Left lobe of liver (tissue), 2 donors: ENCODE measurements at regions not wholly inside any gene's neighbourhood (a gene's known extent, or its start where the extent isn't known, plus 50 kb on each side); places are given as distances from the start of the nearest gene placed in this dataset.
"Not testable (repeated sequence)": the region's sequence is repeated elsewhere in the genome, so short reads cannot be mapped to it uniquely, and the experiment has no call there.

ENCODE experiments used
- ATAC-seq: fragments of 200-7000 bp; cut with Tn5 transposase; one replicate; pipeline ENCODE4 v1.9.1; 2020; ENCODE audit warnings: mild to moderate bottlenecking, moderate library complexity
- DNase-seq: peaks from one replicate; pipeline ENCODE4 v3.0.0-alpha.2; 2020; ENCODE audit warnings: low spot score
- donor health status: DM: no; HTN: no; CAD: no; lungs with moderate emphysema.
- donor health status: DM: no; HTN: yes; CAD: no.

DNA sequence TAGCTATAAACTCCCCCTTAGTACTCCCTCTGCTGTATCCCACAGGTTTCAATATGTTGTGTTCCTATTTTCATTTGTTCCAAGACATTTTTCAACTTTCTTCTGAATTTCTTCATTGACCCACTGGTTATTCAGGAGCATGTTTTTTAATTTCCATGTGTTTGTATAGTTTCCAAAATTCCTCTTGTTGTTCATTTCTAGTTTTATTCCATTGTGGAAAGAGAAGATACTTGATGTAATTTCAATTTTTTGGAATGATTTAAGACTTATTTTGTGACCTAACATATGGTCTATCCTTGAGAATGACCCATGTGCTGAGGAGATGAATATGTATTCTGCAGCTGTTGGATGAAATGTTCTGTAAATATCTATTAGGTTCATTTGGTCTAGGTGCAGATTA is 497.2 kb downstream of the BCKDHB start:
- ATAC-seq = no peak
- DNase-seq = no peak

DNA sequence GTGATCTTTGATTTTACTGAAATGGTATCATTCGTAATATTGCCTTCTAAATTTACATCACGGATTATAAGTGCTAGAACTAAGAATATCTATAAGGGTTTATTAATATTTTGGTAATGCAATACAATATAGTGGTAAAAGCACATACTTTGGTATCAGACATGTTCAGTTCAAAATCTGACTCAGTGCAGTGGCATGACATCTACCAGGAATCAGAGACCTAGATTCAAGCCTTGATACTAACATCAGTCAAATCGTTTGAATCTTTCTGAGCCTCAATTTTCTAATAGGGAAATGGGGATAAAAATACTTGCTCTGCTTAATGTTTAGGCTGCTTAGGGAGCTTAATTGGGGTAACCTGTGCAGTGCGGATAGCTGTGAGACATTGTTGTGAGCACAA is 488.0 kb downstream of the BCKDHB start:
- ATAC-seq (no peak), DNase-seq (no peak)

DNA sequence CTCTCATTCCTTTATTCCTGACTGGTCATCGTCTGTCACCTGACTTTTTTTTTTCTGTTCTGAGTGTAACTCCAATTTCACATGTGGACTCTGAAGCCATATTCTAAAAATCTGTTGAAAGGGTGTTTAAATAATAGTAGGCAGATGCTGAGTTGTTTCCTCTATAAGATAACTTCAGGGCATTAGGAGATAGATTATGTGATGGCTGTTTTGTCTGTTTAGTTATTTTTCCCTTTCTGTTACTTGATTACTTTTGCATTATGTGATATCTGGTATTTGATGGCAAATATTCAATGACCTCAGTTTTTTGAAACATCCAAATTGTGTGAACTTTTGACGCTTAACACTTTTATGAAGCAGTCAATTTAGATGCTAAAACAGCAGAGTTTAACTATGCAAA is 486.0 kb downstream of the BCKDHB start:
- ATAC-seq (no peak), DNase-seq (no peak)

DNA sequence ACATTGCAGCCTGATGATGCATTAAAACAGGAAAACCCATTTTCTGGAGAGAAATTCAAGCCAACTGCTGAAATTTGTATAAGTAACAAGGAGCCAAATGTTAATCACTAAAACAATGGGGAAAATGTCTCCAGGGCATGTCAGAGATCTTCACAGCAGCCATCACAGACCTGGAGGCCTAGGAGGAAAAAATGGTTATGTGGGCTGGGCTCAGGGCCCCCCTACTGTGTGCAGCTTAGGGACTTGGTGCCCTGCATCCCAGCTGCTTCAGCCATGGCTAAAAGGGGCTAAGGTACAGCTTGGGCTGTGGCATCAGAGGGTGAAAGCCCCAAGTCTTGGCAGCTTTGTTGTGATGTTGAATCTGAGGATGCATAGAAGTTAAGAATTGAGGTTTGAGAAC is 479.8 kb downstream of the BCKDHB start:
- ATAC-seq (no peak), DNase-seq (no peak)

DNA sequence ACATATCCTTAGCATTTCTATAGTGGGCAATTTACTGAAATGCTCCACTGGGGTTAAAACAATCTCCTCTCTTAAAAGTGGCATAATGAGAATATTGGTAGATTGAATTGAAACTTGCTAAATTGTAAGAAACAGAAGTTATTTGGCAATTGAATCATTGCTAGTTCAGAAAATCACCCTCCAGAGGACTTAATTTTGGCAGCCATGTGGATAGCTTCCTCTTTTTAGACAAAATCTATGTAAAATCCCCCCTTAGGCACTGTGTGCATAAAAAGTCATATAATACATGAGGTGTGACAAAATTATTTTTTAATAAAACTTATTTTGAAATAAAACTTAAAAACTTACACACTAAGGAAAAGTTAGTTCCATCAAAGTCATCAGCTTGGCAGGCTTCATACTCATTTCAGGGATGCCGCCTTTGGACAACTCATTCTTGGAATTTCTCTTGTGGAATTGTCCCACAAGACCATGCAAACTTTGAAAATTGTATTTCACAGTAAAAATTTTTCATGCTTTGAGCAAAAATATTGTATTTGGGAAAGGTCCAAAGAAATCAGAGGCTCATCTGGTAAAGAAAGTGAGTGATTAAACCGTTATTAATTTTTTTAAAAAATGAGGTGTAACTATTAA is 473.0 kb downstream of the BCKDHB start:
- ATAC-seq (no peak), DNase-seq (no peak)

DNA sequence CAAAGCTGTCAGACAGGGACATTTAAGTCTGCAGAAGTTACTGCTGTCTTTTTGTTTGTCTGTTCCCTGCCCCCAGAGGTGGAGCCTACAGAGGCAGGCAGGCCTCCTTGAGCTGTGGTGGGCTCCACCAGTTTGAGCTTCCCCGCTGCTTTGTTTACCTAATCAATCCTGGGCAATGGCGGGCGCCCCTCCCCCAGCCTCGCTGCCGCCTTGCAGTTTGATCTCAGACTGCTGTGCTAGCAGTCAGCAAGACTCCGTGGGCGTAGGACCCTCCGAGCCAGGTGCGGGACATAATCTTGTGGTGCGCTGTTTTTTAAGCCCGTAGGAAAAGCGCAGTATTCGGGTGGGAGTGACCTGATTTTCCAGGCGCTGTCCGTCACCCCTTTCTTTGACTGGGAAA is 466.8 kb downstream of the BCKDHB start:
- not testable (repeated sequence) for DNase-seq, ATAC-seq

DNA sequence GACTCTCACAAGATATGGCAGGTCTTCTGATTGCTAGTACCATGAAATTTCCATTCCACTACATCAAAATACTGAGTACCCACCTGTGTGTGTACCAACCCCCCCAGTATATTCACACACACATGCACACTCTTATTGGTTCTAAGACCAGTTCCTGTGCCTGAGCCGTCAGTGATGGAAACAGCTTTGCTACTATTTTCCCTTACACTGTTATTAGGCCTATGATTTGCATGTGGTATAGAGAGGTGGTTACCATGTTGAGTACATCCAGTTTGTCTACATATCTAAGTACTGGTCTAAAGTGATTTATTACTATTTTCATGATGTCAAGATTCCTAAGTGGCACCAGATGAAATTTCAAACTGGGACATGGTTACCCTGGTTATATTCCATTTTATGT is 459.9 kb downstream of the BCKDHB start:
- DNase-seq (no peak), ATAC-seq (no peak)

DNA sequence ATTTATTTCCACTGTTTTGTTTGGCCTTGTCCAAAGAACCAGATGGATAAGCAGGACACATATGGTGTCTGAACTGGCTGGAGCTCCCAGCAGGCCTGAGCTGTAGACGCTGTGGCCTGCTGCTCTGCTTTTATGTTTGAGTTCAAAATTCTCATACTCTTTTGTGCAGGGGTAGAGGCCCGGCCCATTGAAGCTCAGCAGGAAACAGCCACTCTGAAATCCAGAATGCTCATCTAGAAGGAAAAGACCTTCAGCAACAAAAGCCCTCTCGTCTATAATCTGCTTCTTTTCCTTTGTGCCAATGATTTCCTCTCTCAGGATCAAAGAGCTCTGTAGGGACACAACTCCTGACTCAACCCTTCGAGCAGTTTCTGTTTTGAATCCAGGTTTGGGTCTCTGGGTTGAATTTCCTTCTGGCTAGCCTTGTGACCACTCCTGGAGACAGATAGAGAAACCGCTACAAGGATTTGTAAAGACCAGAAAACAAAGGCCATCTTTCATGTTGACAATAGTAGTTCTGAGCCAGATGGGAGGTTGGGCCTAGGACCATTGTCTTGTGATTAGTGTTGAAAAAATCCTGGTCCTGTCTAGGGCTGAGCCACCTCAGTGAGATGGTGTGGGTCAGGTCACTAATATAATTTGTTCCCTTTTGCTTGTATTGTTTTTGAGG is 446.7 kb downstream of the BCKDHB start:
- no peak for DNase-seq

DNA sequence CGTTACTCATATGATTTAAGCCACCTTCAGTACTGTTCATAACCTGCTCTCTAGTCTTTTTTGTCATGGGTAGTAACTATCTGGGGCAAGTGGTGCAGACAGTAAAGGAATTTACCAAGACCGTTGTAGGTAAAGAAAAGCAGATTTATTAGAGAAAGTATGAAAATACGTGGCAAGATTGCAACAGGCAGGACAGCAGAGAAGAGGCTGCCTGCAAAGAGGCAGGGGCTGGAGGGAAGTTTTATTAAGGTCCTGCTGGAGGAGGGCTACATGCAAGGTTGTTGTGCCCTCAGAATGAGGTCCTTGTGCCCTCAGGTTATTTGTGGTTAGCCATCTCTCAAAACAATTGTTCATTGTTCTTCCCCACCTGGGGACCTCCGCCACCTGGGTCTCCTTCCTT is 444.3 kb downstream of the BCKDHB start:
- DNase-seq = no peak
- ATAC-seq = no peak

More for the DNA sequence above, 446.7 kb downstream of the BCKDHB start:
- ATAC-seq = no peak

DNA sequence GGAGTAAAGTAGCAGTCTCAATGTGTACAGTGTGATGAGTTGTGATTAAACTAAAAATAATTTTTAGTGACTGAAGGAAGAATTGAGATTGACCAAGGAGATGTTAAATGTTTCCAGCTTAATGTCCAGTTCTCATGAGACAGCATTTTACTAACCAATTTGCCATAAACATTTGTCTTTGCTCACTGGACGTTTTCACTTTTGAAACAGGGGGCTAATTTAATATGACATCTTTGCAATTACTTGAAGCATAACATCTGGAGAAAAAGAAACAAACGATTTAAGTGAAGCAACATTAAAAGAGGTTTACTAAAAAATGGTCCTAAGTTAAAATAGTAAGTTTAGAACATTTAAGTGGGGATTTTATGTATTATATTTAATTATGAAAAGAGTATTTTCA is 443.8 kb downstream of the BCKDHB start:
- no peak for ATAC-seq
- no peak for DNase-seq

DNA sequence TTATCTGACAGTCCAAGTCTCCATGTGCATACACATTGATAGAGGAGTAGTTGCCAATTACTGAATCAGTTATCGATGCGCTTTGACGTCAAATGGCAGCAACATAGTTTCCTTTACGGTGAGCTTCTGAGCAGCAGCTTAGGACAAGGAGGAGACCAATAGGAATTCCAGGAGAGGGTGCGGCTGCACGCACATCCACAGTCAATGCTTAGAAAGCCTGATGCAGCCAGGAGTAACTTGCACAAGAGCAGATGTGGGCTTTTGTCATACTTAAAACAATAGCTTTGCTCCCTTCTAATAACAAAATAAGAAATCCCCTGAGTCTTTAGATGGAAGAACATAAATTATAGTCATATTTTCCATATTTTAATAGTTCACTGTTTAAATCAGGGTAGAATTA is 442.1 kb downstream of the BCKDHB start:
- DNase-seq (no peak), ATAC-seq (no peak)

DNA sequence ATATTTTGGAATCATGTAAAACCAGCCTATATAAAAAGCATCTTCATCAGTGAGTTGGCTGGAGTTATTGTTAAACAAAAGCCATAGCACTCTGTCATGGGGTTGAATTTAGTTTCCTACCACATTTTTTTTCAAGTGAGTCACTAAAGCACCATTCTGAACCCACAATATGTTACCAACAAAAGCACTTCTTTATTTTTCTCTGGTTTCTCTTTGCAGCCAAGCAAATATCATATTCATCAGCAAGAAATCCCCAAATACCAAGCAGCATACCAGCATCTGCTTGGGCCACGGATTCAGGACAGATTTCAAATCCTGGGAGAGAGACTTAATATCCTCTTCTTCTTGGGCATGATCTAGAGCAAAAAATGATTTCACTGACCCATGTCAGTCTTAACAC is 441.4 kb downstream of the BCKDHB start:
- ATAC-seq (no peak), DNase-seq (no peak)

DNA sequence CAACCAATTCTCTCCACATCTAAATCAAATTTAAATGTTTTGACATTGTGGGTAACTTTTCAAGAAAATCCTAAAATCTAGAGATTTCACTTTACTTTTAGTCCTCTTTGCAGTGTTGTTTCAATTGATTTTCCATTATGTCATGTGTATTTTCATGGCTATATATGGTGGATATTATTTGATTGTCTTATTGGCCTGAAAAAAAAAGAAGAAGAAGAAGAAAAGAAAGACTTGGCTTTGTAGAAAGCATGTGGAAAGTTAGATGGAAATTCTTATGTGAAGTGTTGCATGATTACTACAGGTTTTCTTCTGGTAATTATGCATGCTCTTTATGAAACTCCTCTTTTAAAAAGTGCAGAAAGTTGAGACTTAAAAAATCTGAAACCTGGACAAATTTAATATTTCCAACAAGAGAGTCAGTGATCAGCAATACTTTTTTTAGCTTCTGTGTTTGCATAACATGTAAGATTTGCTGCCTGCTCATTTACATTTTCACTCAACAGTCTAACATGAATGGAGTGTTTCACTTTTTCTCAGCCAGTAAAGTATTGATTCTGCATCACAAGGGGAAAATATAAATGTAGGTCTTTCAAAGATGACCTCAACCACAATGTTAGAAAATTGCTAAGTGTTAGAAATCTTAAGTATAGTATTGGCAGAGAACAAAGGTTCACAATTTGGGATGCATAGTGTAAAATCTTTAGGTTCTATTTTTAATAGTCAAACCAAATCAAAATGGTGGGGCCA is 438.7 kb downstream of the BCKDHB start:
- DNase-seq (no peak), ATAC-seq (no peak)

DNA sequence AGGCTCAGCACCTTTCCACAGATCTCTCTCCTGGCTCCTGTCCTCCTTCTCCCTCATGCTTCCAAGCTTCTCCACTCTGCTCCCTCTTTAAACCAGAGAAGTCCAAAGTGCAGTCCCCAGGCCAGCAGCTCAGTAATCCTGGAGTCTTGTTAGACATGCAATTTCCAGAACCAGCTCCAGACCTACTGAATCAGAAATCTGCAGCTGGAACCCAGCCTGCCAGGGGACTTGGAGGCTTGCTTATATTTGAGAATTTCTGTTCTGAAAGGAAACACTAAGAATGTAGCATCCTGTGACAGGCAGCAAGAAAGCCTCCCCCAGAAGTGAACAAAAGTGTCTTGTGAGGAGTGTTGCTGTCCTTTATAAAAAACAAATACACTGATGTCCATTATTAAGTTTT is 438.1 kb downstream of the BCKDHB start:
- DNase-seq = no peak
- ATAC-seq = peak; percentile 61

DNA sequence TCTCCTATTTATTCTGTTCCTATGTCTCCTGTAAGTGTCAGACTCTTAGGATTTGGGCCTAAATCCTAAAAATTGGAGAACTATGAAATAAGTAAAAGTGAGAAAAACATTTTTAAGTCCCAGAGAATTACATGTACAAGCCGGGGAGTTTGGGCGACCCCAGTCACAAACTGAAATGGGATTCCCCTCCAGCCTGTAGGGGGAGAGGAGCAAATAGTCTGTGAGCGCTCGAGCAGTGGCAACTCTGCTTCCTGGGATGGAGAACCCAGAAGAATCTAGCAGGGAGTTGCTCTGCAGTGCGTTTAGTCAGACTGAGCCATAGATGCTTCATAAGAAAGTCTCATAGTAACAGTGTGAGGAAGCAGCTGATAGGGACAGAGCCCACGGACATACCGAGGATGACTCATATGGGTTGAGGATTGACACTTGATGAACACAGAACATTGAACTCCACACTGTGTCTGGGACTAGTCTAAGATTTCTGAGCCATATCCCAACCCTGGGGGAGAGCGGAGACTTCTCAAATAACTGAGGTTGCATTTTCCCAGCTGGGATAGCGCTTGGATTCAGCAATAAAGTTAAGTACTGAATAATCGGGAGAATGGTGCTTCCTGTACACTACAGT is 437.2 kb downstream of the BCKDHB start:
- no peak for ATAC-seq
- DNase-seq = no peak

DNA sequence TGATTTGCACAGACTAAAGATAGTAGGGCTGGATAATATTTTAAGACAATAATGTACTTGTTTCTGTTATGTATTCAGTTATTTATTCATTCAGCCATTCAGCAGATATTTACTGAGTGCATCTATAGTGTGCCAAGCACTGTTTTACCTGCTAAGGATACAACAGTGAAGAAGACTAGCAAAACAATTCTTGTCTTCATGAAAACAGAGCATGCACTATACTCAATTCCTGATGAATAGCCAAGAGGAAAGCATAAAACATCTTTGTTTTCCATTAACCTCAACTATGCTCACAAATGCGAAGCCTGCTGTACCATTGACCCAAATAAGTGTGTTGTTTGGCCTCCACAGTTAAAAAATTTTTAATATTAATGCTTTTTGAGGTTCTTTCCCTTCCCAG is 436.7 kb downstream of the BCKDHB start:
- ATAC-seq (no peak), DNase-seq (no peak)

DNA sequence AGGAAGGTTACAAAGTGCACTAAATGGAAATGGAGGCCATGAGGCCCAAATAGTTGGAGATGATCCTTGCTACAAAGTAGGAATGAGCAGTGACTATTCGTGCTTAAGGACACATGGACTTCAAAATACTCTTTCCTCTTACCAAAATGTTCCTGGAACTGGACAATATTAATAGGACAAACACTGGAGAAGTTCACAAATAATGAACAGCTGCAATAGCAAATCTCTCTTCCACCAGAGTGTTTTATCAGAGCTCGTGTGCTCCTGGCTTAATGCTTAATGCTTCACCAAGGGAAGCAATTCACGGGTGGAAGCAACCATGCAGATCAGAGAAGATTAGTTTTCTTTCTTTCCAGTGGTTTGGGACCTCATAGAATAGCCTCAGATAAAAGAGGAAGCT is 435.4 kb downstream of the BCKDHB start:
- ATAC-seq (no peak), DNase-seq (no peak)

DNA sequence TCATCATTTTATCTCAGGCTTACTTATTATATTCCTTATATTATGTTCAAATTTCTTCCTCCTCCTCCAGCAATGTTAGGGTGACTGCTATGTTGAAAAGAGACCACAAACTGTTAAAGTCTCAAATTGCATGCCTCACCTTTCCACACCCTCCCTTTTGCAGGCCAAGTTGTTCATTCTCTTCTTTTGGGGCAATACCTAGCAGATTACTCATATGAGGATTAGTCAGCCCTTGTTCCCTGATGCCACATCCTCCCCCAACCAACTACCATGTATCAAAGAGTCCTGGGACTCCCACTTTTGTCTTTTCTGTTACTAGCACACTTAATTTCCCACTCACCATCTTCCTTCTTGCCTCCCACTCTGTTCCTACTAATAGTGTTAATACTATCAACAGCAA is 434.7 kb downstream of the BCKDHB start:
- no peak for ATAC-seq
- DNase-seq = no peak

DNA sequence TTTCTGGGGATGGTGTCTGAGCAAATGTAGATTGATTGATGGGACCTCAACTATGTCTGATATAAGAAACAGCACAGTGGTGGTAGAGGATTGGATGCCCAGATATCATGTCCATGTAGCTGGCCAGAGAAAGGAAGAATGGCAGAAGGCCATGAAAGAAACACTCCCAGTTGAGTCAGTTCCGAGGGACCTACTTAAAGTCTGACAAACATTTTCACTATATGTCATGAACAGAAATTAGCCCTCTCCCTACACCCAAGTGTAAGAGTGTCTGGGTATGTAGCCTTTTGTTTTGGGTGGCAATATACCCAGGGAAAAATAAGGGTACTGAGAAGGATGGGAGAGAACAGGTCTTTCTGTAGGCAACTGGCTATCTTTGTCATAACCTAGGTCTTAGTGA is 434.2 kb downstream of the BCKDHB start:
- ATAC-seq = no peak
- no peak for DNase-seq

DNA sequence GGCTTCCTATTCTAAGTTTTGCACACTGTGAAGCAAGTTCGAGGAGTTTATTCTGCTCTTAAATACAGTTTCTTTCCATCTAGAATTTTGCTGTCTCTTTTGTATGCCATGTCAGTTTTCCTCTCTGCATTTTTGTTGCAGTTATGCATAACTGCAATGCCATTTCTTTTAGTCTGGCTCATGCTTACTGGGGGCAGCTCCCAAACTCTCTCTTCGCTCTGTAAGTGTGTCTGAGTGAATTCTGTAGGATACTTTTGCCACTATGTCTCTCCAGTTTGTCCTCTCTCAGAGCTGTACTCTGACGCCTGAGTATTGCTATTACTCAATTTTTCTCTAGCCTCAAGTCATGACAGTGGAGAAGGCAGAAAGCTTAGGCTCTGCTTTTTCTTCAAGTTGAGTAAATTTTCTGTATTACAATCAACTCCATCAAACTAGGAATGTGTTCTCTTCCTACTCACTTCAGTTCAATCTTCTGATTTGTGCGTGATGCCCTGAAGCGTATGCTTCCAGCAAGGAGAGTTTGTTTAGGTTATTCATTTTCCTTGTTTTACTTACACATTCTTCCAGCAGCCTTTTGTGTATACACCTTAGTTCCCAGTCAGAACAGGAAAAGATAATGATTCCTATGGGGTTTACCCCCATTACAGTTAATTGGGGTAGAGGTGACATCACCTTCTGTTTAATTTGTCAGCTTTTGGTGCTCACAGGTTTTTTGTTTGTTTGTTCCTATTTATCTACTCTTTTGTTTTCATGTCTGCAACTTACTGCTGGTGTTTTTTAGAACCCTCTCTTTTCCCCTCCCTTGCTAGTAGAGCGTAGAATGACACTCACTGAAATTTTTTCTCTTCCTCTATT is 430.9 kb downstream of the BCKDHB start:
- DNase-seq (no peak), ATAC-seq (no peak)
